Fibroblast of the aortic adventitia (primary cell): ENCODE measurements at regions not wholly inside any gene's neighbourhood (a gene's known extent, or its start where the extent isn't known, plus 50 kb on each side); places are given as distances from the start of the nearest gene placed in this dataset.

Experiments
- DNase-seq: peaks from one replicate; pipeline ENCODE4 v3.0.0-alpha.2; 2010; ENCODE audit warnings: low read depth
- H3K4me3 ChIP-seq: 2 replicates; pipeline ENCODE4 v1.5.1; 2011; ENCODE audit warnings: low read depth, mild to moderate bottlenecking, control low read depth, low read length, moderate library complexity
- TF ChIP-seq, protein P1 (sequence below): IDR thresholded peaks from 2 replicates; pipeline ENCODE4 v1.5.1; 2011; ENCODE audit warnings: mild to moderate bottlenecking, low read length, control low read depth, inconsistent platforms; ENCODE audit not compliant: insufficient read depth

DNA sequence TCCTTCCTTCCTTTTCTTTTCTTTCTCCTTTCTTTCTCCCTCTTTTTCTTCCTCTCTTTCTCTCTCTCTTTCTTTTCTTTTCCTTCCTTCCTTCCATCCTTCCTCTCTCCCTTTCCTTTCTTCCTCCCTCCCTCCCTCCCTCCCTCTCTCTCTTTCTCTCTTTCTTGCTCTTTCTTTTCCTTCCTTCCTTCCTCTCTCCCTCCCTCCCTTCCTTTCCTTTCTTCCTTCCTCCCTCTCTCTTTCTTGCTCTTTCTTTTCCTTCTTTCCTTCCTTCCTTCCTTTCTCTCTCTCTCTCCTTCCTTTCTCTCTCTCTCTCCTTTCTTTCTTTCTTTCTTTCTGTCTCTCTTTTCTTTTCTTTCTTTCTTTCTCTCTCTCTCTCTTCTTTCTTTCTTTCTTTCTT is 207.6 kb downstream of the ATP23 start:
- TF ChIP-seq, protein P1, sequence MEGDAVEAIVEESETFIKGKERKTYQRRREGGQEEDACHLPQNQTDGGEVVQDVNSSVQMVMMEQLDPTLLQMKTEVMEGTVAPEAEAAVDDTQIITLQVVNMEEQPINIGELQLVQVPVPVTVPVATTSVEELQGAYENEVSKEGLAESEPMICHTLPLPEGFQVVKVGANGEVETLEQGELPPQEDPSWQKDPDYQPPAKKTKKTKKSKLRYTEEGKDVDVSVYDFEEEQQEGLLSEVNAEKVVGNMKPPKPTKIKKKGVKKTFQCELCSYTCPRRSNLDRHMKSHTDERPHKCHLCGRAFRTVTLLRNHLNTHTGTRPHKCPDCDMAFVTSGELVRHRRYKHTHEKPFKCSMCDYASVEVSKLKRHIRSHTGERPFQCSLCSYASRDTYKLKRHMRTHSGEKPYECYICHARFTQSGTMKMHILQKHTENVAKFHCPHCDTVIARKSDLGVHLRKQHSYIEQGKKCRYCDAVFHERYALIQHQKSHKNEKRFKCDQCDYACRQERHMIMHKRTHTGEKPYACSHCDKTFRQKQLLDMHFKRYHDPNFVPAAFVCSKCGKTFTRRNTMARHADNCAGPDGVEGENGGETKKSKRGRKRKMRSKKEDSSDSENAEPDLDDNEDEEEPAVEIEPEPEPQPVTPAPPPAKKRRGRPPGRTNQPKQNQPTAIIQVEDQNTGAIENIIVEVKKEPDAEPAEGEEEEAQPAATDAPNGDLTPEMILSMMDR = no peak
- no peak overlapping the region for H3K4me3 ChIP-seq
- DNase-seq = no peak

DNA sequence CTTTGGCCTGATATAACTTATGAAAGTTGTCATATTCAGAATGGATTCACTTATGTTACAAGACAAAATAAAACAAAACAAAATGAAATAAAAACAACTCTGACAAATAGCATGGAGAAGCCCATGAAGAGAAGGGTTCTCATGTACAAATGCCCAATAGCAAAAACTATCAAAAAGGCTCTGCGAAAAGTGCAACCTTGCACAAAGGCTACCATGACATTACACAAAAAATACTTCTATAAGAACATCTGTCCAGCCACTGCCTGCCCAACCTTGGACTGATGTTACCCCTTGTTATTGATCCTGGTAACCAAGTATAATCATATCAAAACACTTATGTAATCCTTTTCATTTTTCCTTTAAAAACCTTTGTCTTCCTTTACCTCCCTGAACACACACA is 213.0 kb downstream of the ATP23 start:
- TF ChIP-seq, protein P1 = no peak
- no peak for DNase-seq
- no peak overlapping the region for H3K4me3 ChIP-seq

GRCh38 chr12:58156697-58157096 is 215.3 kb downstream of the ATP23 start:
- no peak overlapping the region for H3K4me3 ChIP-seq
- no peak for DNase-seq
- TF ChIP-seq, protein P1 = no peak

- H3K4me3 ChIP-seq = no peak overlapping the region
- no peak for DNase-seq
- TF ChIP-seq, protein P1 = no peak
Observed at GRCh38 chr12:58159941-58160340, 218.6 kb downstream of the ATP23 start.

GRCh38 chr12:58161773-58162172 is 220.4 kb downstream of the ATP23 start:
- no peak overlapping the region for H3K4me3 ChIP-seq
- TF ChIP-seq, protein P1 = no peak
- DNase-seq = no peak

- no peak for DNase-seq
- no peak overlapping the region for H3K4me3 ChIP-seq
- TF ChIP-seq, protein P1 = no peak
Observed at GRCh38 chr12:58163021-58163420, 221.7 kb downstream of the ATP23 start.

- no peak for DNase-seq
- H3K4me3 ChIP-seq = no peak overlapping the region
- TF ChIP-seq, protein P1 = no peak
Observed at GRCh38 chr12:58166643-58167042, 225.3 kb downstream of the ATP23 start.
